ENCODE measurements at regions not wholly inside any gene's neighbourhood (a gene's known extent, or its start where the extent isn't known, plus 50 kb on each side); places are given as distances from the start of the nearest gene placed in this dataset.
A peak's percentile ranks its signal among the peaks of the same experiment; 100 is the strongest.

DNA sequence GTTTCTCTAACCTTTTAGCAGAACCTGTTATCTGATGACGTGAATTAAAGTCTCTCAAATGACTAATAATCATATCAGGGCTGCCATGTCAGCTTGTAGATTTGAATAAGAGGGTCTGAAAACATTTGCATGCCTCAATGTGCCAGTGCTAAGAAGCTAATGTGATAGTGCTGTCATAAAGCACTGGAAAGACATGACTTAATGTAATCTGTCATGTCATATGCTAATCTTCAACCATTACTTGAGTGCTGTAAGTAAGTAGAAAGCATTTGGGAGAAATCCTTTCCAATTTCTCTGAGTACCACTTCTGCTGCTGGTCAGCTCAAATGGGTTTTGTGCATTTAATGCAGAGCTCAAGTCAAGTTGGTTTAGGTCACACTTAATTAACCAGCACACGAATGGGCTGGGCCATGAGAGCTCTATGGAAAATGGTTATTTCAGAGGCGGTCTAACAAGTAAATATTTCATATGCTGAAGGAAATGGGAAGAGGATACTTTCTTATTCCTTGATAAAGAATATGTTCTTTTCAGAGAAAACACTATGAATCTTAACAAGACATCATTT is 609.2 kb downstream of the LMO4 start:
- DNase-seq: no peak

DNA sequence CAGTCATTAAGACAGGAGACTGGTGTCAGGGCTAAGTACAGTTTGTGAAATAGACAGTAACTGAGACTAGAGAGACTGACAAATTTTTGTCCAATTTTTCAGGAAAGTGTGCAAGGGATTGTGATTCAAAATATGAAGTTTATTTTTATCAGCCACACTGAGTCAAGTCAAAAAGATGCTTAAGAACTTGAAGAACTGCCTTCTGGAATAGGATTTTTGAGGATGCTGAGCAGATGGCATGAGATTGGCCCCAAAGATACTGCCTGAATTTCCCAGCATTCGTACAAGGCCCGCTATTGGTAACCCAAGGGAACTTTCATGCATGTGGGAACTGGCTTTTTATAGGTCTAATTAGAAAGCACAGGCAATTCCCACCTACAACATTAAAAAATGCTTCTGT is 610.0 kb downstream of the LMO4 start:
- no peak for DNase-seq

- DNase-seq: no peak
Observed at GRCh38 chr1:87939444-87939843, 610.8 kb downstream of the LMO4 start.

GRCh38 chr1:87940421-87940820 is 611.7 kb downstream of the LMO4 start:
- no peak for DNase-seq

DNA sequence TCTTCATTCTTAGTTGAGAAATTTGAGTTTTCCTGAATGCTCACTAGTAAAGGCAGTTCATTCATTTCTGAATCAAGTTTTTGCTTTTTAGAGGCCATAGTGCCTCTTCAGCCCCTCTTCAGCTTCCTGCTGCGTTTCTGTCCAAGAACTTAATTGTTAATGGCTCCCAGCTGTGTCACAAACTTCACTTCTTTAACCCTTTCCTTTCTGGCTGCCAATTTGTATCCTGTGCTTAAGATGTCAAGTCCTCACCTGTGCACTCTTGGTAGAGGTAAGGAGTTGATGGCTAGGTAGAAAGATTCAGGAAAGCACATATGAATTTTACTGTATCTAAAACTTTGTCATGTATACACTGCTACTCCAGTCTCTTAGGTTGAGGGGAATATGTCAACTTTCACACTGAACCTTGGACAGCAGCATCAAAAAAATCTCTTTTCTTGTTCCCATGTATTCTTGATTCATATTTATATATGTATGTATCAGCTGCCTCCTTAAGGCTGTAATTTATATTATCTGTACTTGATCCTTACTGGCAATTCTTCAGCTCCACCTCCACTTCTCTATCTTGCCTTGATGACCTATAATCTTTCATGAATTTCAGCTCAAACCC is 612.8 kb downstream of the LMO4 start:
- no peak for DNase-seq

DNA sequence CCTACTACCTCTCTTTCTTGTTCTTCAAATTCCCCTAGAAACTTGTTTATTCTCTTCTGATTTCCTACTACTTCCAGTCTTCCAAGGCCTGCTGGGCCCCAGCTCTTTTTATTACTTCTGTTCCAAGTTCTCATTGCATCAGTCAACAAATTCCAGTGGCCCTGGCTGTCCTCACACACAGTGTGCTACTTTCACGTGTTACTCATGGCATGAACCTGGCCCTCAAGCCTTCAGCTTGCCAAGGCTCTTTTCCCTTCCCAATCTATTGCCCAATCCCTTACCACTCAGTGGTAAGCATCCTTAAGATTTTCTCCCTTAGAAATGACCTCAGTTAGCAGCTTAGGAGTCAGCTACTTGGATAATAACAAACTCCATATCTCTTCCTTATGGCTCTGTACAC is 613.5 kb downstream of the LMO4 start:
- DNase-seq: no peak

DNA sequence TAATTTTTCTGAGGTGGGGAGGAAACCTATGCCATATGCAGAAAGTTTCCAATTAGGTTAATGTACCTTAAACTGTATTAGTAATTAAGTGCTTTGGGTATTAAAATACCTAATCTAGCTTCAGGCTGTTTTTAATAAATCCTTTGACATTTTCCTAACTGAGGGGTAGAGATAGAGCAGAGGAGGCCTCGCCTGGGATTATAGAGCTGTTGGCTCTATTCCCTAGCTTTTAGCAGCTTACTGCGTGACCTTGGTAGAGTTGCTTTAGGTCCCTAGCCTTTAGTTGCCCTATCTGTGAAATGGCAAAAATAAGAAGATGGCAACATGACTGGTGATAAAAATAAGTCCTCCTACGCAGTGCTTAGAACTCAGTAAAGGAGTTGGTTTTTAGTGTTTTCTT is 621.0 kb downstream of the LMO4 start:
- no peak for DNase-seq

GRCh38 chr1:87950369-87950768 is 621.7 kb downstream of the LMO4 start:
- DNase-seq: no peak

DNA sequence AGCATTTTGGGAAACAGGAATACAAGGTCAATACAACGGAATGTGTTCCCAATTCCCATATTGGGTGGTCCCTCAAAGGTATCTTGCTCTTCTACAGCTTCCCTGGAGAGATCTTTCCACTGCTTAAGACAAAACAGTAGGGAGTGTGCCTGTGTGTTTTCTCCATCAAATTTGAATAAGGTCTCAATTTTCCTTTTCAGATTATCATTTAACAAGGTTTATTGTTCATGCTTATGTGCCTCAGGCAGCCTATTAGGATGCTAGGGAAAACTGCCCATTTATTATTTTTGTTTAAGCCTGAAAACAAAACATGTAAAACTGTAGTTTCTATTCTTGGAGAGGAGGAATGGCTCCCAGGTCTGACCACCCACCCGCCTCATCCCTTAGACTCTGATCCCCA is 622.7 kb downstream of the LMO4 start:
- no peak for DNase-seq

GRCh38 chr1:87951852-87952251 is 623.2 kb downstream of the LMO4 start:
- no peak for DNase-seq

DNA sequence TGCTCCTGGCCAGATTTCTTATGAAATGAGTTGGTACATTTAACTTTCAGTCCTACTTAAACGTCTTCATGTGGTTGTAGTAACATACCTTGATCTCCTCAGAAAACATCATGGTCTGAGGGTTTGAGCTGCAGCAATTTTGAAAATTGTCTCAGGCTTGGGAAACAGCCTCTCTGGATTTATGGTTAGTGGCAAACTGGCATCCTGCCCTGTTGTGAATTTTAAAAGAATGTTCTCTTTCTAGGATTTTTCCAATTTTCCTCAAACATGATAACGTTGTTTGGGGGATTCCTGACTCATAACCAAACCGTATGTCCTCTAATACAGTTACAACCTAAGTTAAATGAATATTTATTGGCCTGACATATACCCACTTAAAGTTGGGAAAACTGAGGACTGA is 624.4 kb downstream of the LMO4 start:
- no peak for DNase-seq

- DNase-seq: peak; percentile 21 to 44
Observed at GRCh38 chr1:87953732-87954344, 625.2 kb downstream of the LMO4 start.

DNA sequence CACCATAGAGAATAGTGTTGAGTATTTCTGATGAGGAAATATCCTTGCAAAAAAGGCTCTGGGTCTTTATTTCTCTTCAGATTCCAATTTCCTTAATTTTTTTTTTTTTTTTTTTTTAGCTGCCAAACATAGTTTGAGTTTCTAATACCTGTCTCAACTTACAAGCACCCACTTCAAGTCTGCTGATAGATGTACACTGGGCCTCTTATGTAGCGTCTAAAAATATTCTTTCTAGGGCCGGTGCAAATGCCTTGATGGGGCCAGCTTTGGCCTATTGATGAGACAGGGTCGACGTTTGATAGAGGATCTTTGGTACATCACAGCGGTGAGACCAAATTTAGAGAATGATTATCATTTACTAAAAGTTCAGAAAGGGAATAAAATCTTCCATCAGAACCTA is 626.4 kb downstream of the LMO4 start:
- no peak for DNase-seq

- DNase-seq: no peak
Observed at GRCh38 chr1:87956072-87956471, 627.4 kb downstream of the LMO4 start.

GRCh38 chr1:87956750-87957149 is 628.1 kb downstream of the LMO4 start:
- no peak for DNase-seq

GRCh38 chr1:87957331-87957730 is 628.7 kb downstream of the LMO4 start:
- DNase-seq: no peak

GRCh38 chr1:87958201-87958600 is 629.5 kb downstream of the LMO4 start:
- DNase-seq: no peak

DNA sequence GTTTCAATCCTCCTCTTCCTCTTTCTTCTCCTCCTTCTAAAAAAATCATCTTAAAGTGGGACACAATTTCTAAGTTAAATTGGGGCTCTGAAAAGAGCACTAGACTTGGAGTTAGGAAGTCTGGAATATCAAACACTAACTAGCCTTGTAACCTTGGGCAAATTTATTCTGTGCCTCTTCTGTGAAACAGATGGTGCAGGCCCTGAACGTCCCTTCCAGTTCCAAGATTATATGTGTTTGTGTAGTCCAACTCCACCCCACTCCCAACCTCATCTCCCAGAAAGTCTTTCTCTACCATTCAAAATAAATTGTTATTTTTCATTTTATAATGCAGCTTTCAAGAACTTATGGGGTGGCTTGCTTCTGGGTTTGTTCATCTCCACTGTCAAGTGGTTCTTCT is 630.0 kb downstream of the LMO4 start:
- no peak for DNase-seq

- no peak for DNase-seq
Observed at GRCh38 chr1:87959236-87959635, 630.6 kb downstream of the LMO4 start.

- DNase-seq: no peak
Observed at GRCh38 chr1:87961992-87962391, 633.3 kb downstream of the LMO4 start.

DNA sequence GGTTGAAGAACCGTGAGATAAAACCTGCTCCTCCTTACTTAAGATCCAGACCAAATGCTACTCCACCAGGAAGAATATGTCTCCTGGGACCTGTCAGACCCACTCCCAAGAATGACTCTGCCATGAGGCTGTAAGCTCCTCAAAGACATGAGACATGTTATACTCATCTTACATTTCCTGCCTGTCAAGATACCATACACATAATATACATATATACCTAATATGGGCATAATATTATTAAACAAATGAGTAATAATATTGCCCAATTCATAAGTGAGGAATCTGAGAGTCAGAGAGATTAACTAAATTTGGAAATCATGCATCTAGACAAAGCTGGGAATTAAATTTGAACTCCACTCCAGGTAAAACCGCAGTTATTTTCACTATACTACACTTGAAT is 634.9 kb downstream of the LMO4 start:
- no peak for DNase-seq

GRCh38 chr1:87965193-87965592 is 636.5 kb downstream of the LMO4 start:
- DNase-seq: no peak

DNA sequence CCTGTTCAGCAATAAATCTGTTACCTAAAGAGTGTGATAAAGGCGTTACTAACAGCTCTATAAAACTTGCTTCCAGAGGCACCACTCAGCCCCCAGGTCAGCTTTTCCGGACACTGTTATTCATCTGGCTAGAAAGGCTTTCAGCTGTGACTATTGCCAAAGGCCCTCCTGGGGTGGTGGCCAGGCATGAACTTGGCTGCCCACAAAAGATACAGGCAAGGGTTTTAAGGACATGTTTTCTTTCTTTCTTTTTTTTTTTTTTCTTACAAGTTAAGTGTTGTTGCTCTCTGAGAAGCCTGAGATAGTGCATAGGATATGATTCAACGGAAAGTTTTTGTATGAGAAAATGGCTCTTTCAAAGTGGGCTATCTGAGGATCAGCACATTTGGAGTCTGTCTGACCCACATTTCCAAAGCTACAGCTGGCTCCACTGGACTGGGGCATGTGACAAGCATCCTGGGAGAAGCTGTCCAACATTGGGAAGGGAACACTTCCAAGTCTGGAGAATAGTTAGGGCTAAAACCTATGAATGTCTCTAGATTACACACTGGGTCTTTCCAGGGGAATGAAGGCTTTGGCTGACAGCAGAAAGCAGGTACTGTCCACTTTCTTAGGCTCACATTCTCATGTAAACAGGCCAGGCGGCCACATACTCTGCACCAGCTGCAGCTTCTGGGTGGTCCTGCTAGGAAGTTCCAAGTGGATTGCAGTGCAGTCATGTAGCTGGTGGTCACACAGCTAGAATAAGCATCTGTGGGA is 639.7 kb downstream of the LMO4 start:
- DNase-seq: no peak

- no peak for DNase-seq
Observed at GRCh38 chr1:87969040-87969439, 640.4 kb downstream of the LMO4 start.

Data from activated CD4-positive, alpha-beta T cell treated with anti-CD3 and anti-CD28 coated beads for 4 hours (primary cell).